Endothelial cell of umbilical vein (primary cell): ENCODE measurements at regions not wholly inside any gene's neighbourhood (a gene's known extent, or its start where the extent isn't known, plus 50 kb on each side); places are given as distances from the start of the nearest gene placed in this dataset.

Experiments used
- CTCF ChIP-seq, 2 donors: IDR thresholded peaks; 1 replicate in 1 of 2; 2 replicates in 1 of 2; pipeline ENCODE4 v1.5.1; 2011; ENCODE audit warnings: low read length in 2 of 2, mild to moderate bottlenecking in 2 of 2, moderate library complexity in 2 of 2, control low read depth in 1 of 2, inconsistent platforms in 1 of 2, low read depth in 1 of 2; ENCODE audit not compliant: insufficient read depth in 1 of 2; ENCODE audit errors: extremely low read depth in 1 of 2
- EZH2 ChIP-seq: IDR thresholded peaks from 2 replicates; pipeline ENCODE4 v1.6.1; 2012; ENCODE audit warnings: borderline replicate concordance, low read depth, mild to moderate bottlenecking, moderate library complexity, low read length, inconsistent platforms; ENCODE audit not compliant: severe bottlenecking

GRCh38 chr18:68500556-68500955 lies 214.4 kb downstream of the TMX3 start:
- TF ChIP-seq CTCF (IDR thresholded peaks at IDR 0.05; ENCODE audit: extremely low read depth in 1 of 2, insufficient read depth in 1 of 2, low read depth in 1 of 2, low read length in 2 of 2) (no peak), EZH2 (no peak)
